ENCODE measurements at regions not wholly inside any gene's neighbourhood (a gene's known extent, or its start where the extent isn't known, plus 50 kb on each side); places are given as distances from the start of the nearest gene placed in this dataset.

DNA sequence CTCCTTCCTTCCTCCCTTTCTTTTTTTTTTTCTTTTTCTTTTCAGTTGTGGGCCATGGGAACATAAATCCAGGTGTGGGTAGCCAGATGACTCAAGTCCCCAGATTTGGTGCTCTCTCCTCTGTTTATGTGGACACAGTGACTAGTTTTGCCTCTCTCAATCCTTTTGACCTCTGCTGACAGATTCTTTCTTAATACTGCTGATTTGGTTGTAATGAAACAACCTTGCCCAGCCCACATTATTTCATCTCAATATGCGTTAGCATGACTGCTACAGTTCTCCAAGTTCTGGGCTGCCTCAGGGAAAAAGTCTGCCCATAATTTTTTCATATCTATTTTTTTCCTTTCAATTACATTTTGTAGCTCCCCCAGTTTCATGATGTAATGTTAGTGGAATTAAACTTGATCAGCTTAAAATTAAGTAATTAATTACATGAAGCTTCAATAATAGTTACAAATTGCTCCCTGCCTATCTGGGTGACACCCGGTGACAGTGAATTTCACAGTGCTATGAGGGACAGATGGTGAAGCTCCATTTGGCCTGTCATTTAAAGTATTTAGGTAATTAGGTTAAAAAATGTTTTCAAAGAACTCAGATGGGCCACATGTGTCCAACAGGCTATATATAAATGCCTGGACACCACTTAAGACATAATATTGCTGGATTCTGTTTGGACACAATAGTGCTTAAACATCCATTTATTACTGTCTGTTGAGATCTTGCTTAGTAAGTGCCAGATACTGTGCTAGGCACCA, 118.8 kb upstream of the FRY start:
- TF ChIP-seq, protein P1, sequence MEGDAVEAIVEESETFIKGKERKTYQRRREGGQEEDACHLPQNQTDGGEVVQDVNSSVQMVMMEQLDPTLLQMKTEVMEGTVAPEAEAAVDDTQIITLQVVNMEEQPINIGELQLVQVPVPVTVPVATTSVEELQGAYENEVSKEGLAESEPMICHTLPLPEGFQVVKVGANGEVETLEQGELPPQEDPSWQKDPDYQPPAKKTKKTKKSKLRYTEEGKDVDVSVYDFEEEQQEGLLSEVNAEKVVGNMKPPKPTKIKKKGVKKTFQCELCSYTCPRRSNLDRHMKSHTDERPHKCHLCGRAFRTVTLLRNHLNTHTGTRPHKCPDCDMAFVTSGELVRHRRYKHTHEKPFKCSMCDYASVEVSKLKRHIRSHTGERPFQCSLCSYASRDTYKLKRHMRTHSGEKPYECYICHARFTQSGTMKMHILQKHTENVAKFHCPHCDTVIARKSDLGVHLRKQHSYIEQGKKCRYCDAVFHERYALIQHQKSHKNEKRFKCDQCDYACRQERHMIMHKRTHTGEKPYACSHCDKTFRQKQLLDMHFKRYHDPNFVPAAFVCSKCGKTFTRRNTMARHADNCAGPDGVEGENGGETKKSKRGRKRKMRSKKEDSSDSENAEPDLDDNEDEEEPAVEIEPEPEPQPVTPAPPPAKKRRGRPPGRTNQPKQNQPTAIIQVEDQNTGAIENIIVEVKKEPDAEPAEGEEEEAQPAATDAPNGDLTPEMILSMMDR (IDR thresholded peaks at IDR 0.05; ENCODE audit: insufficient read depth, low read depth, low read length, missing control alignments): no peak
- no peak for DNase-seq (ENCODE audit: low read depth)
- H3K4me3 ChIP-seq (ENCODE audit: low read depth, low read length): no peak overlapping the region

DNA sequence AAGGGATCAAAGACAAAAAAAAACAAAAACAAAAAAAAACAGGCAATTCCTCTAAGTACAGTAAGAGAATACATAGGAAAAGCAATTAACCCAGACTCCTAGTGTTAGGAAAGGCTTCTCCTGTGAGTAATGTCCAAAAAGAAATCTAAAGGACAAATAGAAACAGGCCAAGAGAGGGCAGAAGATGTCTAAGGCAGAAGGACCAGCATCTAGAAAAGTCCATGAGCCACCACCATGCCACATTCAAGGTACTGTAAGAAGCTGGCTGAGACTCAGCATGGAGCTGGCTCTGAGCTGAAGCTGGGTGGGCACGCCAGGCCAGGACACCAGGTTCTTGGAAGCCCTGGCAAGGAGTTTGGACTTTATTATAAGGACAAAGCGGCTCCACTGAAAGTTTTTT, 118.1 kb upstream of the FRY start:
- TF ChIP-seq, protein P1 (IDR thresholded peaks at IDR 0.05; ENCODE audit: insufficient read depth, low read depth, low read length, missing control alignments): no peak
- no peak overlapping the region for H3K4me3 ChIP-seq (ENCODE audit: low read depth, low read length)
- no peak for DNase-seq (ENCODE audit: low read depth)

DNA sequence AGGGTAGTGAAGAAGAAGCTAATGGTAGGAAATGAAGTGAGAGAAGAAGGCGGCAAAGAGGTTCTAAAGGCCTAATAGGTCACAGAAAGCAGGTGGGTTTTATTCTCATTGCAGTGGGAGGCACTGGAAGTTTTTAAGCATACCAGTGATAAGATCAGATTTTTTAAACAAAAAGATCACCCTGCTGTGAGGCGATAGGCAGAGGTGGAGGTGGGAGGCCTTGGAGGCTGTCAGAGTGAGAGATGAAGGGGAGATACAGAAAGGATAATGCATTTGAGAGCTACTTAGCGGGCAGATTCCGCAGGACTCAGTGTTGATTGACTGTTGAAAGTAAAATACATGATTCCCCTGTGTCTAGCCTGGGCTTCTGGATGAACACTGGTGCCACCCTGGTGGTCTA, 116.7 kb upstream of the FRY start:
- no peak overlapping the region for H3K4me3 ChIP-seq (ENCODE audit: low read depth, low read length)
- TF ChIP-seq, protein P1 (IDR thresholded peaks at IDR 0.05; ENCODE audit: insufficient read depth, low read depth, low read length, missing control alignments): no peak
- no peak for DNase-seq (ENCODE audit: low read depth)

DNA sequence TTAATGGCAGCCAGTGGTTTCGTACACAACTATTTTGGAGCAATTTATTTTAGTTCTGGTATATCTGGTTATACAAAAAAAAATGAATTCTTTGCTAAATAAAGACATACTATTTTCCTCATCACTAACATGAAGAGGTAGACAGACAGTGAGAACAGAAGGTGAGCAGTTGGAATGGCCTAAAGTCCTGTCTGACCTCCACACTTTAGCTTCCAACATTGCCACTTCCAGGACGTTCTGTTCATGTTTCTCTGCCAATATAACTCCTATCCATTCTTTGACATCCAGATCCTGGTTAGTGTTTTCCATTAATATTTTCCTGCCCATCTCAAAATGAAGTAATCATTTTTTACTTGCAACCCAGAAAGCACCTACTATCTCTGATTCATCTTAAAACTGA, 112.9 kb upstream of the FRY start:
- H3K4me3 ChIP-seq (ENCODE audit: low read depth, low read length): no peak overlapping the region

DNA sequence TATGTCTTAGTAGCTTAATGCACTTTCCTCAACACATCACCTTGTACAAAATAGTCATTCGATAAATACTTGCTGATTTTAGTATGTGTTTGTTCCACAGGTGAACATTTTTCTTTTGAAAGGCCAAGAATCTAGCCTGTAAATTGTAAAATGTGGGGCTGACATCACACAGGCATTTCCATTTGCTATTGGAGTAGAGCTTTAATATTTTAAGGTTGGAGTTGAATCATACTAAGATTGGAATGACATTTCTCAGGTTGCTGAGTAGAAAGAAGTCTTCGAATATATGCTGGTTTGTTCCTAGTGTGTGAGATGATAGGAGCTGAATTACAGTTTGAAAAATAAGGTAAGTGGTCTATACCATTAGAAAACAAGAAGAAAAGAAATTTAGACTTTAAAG, 112.3 kb upstream of the FRY start:
- DNase-seq (ENCODE audit: low read depth): no peak
- no peak overlapping the region for H3K4me3 ChIP-seq (ENCODE audit: low read depth, low read length)
- TF ChIP-seq, protein P1 (IDR thresholded peaks at IDR 0.05; ENCODE audit: insufficient read depth, low read depth, low read length, missing control alignments): no peak

More for the DNA sequence above, 112.9 kb upstream of the FRY start:
- TF ChIP-seq, protein P1 (IDR thresholded peaks at IDR 0.05; ENCODE audit: insufficient read depth, low read depth, low read length, missing control alignments): no peak
- DNase-seq (ENCODE audit: low read depth): no peak

DNA sequence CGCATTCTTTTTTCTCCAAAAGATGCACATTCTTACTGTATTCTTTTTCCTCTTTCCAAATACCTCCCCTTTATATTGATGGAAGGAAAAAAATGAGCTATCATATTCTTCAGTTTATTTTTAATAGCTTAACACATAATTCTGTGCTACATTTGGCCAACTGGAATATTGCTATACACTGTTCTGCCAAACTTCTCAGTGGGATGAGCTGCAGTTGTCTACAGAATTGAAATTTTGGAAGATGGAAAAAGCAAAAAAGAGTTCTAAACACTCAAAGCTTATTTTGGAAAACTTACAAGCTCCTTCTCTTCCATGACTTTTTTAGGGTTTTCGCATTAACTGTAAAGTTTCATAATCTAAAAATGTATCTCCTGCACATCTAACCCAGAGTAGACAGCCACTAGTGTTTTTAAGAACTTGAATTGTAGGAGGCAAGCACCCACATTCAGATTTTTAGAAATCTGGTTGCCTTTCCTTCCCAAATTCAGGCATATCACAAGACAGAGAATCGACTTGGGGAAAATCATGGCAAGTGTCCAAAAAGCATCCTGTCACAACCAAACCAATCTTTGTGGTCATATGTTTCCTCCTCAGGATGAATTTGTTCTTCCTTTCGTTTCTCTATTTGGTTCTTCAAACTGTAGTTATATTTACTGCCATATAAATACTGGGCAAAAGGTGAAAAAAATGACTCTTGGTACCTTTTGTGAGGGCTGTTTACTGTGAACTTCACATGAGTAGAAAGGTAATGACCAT, 111.4 kb upstream of the FRY start:
- no peak overlapping the region for H3K4me3 ChIP-seq (ENCODE audit: low read depth, low read length)
- TF ChIP-seq, protein P1 (IDR thresholded peaks at IDR 0.05; ENCODE audit: insufficient read depth, low read depth, low read length, missing control alignments): no peak
- no peak for DNase-seq (ENCODE audit: low read depth)
